H1 (cell line): ENCODE measurements at regions not wholly inside any gene's neighbourhood (a gene's known extent, or its start where the extent isn't known, plus 50 kb on each side); places are given as distances from the start of the nearest gene placed in this dataset.

Experiments
- CREB1 ChIP-seq: IDR thresholded peaks from 2 replicates; pipeline ENCODE4 v1.6.1; 2012; ENCODE audit warnings: inconsistent platforms
- CTCF ChIP-seq, 3 experiments: IDR thresholded peaks; 1 replicate in 2 of 3; 2 replicates in 1 of 3; pipeline versions ENCODE4 v1.5.1 to v1.6.1; 2011; ENCODE audit warnings: low read length in 3 of 3, mild to moderate bottlenecking in 3 of 3, inconsistent platforms in 2 of 3, low read depth in 1 of 3, moderate library complexity in 1 of 3; ENCODE audit not compliant: insufficient read depth in 1 of 3; ENCODE audit errors: control extremely low read depth in 1 of 3
- TEAD4 ChIP-seq: IDR thresholded peaks from 2 replicates; pipeline ENCODE4 v1.6.1; 2012; ENCODE audit warnings: low read depth, low read length, inconsistent platforms, mixed read lengths

GRCh38 chr3:189496375-189497138 is 134.6 kb upstream of the TP63 start:
- TF ChIP-seq CTCF (IDR thresholded peaks at IDR 0.05; ENCODE audit: control extremely low read depth in 1 of 3, insufficient read depth in 1 of 3, low read depth in 1 of 3, low read length in 3 of 3), result no peak
- TF ChIP-seq TEAD4, result no peak
- no peak for TF ChIP-seq CREB1
